HG02759 (cell line): ENCODE measurements at regions not wholly inside any gene's neighbourhood (a gene's known extent, or its start where the extent isn't known, plus 50 kb on each side); places are given as distances from the start of the nearest gene placed in this dataset.
"Not testable (repeated sequence)": the region's sequence is repeated elsewhere in the genome, so short reads cannot be mapped to it uniquely, and the experiment has no call there.

Experiments
- ATAC-seq: cut with Tn5 transposase; IDR thresholded peaks from one replicate; pipeline ENCODE4 v1.9.1; 2021; ENCODE audit warnings: mild to moderate bottlenecking, moderate library complexity; ENCODE audit not compliant: unreplicated experiment

- no peak for ATAC-seq
Measured at GRCh38 chrY:7682386-7682785, 770.8 kb upstream of the AMELY start.

DNA sequence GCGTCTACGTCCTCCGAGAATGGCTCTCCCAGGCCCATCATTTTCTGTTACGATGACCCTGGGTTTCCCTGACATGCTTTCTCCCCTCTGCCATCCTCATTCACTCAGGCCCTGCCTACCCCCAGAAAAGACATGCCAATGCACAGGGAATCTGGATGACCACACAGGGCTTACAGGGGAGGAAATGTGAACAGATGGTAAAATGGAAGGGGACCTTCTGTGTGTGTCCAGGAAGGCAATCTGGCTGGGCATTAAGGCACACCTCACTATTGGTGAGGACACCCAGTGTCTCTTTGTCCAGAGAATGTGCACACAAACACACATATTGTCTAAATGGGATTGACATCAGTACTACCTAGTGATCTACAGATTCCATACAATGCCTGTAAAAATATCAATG is 769.9 kb upstream of the AMELY start:
- no peak for ATAC-seq

GRCh38 chrY:7674465-7674864 is 762.9 kb upstream of the AMELY start:
- ATAC-seq: no peak

DNA sequence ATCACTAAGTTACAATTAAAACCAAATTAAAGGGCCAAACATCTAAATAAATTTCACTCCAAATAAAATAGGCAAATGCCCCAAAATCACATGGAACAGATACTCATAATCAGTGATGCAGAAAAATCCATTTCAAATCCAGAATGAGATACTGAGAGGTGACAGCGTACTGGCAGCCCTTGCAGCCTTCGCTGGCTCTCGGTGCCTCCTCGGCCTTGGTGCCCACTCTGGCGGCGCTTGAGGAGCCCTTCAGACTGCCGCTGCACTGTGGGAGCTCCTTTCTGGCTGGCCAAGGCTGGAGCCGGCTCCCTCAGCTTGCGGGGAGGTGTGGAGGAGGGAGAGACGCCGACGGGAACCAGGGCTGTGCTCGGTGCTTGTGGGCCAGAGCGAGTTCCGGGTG is 761.2 kb upstream of the AMELY start:
- ATAC-seq: no peak

DNA sequence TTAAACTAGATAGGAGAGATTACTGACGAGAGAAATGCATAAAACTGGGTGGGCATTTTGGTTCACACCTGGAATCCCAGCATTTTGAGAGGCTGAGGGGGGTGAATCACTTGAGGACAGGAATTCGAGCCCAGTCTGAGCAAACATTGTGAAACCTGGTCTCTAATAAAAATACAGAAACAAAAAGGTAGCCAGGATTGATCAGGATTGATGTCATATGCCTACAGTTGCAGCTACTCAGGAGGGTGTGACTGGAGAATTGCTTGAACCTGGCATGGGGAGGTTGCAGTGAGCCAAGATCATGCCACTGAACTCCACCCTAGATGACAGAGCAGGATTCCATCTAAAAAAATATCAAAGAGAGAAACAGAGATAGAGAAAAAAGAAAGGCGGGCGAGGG is 751.7 kb upstream of the AMELY start:
- ATAC-seq: no peak

DNA sequence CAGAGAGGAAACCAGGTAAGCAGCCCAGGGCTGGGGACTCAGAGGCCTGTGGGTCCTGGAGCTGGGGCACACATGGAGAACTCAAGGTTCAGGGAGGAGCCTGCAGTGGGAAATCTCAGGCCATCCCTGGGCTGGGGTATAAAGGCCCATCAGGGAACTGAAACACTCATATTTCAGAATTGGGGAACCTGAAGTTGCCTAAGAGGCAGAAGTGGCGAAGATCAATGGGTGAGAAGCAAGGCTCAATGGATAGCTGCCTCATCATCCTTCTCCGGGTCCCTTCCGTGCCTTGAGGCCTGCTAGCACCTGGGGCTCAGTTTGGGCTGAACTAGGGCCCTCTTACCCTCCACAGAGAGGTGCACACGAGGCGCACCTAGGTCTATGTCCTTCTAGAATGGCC is 747.5 kb upstream of the AMELY start:
- ATAC-seq: no peak

DNA sequence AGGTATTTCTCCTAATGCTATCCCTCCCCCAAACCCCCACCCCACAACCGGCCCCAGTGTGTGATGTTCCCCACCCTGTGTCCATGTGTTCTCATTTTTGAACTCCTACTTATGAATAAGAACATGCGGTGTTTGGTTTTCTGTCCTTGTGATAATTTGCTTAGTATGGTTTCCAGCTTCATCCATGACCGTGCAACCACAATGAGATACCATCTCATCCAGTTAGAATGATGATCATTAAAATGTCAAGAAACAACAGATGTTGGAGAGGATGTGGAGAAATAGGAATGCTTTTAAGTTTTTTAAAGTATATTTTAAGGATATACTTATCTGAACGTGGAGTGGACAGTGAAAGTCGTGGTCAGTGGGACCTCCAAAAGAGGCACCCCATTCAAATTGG is 745.0 kb upstream of the AMELY start:
- no peak for ATAC-seq

DNA sequence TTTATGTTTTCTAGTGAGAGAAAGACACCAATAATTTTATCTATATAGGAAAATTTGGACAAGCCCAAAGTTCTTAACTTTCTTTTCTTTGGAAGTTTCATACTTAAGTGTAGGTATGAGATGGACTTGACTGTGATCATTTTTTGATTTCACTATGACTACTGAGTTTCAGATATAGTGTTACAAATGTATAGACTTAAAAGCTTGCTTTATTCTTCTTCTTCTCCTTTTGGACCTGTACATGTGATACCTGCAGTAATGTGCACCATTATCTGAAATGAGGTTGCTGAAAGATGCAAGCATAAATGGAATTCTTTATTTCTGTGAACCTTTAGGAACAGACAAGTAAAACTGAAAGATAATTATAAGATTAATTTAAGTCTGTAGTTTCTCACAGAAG is 743.4 kb upstream of the AMELY start:
- ATAC-seq: no peak

DNA sequence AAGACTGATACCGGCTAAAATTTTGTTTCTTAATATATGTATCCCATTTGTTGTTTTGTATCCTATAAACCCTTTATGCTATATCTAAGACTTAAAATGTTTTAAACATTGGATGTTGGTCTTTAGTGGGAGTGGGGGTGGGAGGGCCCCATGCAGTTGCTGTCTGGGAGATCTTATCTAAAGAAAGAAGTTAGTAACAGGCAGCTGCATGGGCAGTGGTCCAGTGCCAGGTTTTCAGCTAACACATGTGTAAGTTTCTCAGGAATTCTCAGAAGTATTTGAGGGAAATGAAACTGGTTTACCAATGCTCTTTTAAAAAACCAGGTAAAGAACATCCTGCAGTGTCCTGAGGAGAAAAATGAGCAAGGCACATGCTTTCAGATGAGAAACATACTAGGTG is 738.3 kb upstream of the AMELY start:
- not testable (repeated sequence) for ATAC-seq
